Endodermal cell (in vitro differentiated cells): ENCODE measurements at regions not wholly inside any gene's neighbourhood (a gene's known extent, or its start where the extent isn't known, plus 50 kb on each side); places are given as distances from the start of the nearest gene placed in this dataset.

Source experiments
- DNase-seq: peaks from one replicate; pipeline ENCODE4 v3.0.0-alpha.2; 2017
- H3K27ac ChIP-seq: 2 replicates; pipeline ENCODE4 v1.5.1; 2013; ENCODE audit warnings: mild to moderate bottlenecking, low read depth, low read length, moderate library complexity
- H3K27me3 ChIP-seq: 2 replicates; pipeline ENCODE4 v1.6.1; 2013; ENCODE audit warnings: mild to moderate bottlenecking, low read length, moderate library complexity; ENCODE audit not compliant: insufficient read depth, control insufficient read depth, poor library complexity, severe bottlenecking
- H3K36me3 ChIP-seq: 2 replicates; pipeline ENCODE4 v1.7.0; 2013; ENCODE audit warnings: mild to moderate bottlenecking, low read length, moderate library complexity; ENCODE audit not compliant: control insufficient read depth, insufficient read depth
- H3K4me1 ChIP-seq: one replicate; pipeline ENCODE4 v1.7.0; 2013; ENCODE audit warnings: low read length; ENCODE audit not compliant: control insufficient read depth, insufficient read depth
- H3K4me3 ChIP-seq: 2 replicates; pipeline ENCODE4 v1.5.1; 2013; ENCODE audit warnings: mild to moderate bottlenecking, low read length, moderate library complexity
- H3K9ac ChIP-seq: 2 replicates; pipeline ENCODE4 v1.6.1; 2013; ENCODE audit warnings: mild to moderate bottlenecking, low read length, moderate library complexity; ENCODE audit not compliant: poor library complexity, severe bottlenecking; ENCODE audit errors: extremely low read depth
- H3K9me3 ChIP-seq: 2 replicates; pipeline ENCODE4 v1.6.1; 2013; ENCODE audit warnings: mild to moderate bottlenecking, low read length, moderate library complexity; ENCODE audit not compliant: control insufficient read depth
- H3K27ac Mint-ChIP-seq: 2 replicates; pipeline ENCODE4 v1.8.0; 2020; ENCODE audit warnings: mixed read lengths
- H3K27me3 Mint-ChIP-seq: 2 replicates; pipeline ENCODE4 v1.8.0; 2021; ENCODE audit warnings: mild to moderate bottlenecking, mixed read lengths; ENCODE audit not compliant: insufficient read depth
- H3K36me3 Mint-ChIP-seq: 2 replicates; pipeline ENCODE4 v1.8.0; 2020; ENCODE audit warnings: low read depth, mixed read lengths
- H3K4me1 Mint-ChIP-seq: 2 replicates; pipeline ENCODE4 v1.8.0; 2020; ENCODE audit warnings: mixed read lengths
- H3K4me3 Mint-ChIP-seq: 2 replicates; pipeline ENCODE4 v1.8.0; 2020; ENCODE audit warnings: mild to moderate bottlenecking, moderate library complexity, mixed read lengths
- H3K9me3 Mint-ChIP-seq: 2 replicates; pipeline ENCODE4 v1.8.0; 2020; ENCODE audit warnings: mild to moderate bottlenecking, mixed read lengths
- WGBS, 2 experiments: methylation state at CpG; one replicate each; pipeline versions ENCODE4 v1.1.5 to v1.1.7; 2013; ENCODE audit warnings: missing lambda C conversion rate in 2 of 2, mixed read lengths in 1 of 2; ENCODE audit not compliant: insufficient coverage in 1 of 2, insufficient read length in 1 of 2; 5-methylcytosine and 5-hydroxymethylcytosine counted together
- TF ChIP-seq, protein P1 (sequence below): fragments of 200-600 bp; sonication (generic); conservative IDR thresholded peaks from 2 replicates; pipeline ENCODE4 v1.5.0; 2021; ENCODE audit warnings: antibody characterized with exemption, mild to moderate bottlenecking

DNA sequence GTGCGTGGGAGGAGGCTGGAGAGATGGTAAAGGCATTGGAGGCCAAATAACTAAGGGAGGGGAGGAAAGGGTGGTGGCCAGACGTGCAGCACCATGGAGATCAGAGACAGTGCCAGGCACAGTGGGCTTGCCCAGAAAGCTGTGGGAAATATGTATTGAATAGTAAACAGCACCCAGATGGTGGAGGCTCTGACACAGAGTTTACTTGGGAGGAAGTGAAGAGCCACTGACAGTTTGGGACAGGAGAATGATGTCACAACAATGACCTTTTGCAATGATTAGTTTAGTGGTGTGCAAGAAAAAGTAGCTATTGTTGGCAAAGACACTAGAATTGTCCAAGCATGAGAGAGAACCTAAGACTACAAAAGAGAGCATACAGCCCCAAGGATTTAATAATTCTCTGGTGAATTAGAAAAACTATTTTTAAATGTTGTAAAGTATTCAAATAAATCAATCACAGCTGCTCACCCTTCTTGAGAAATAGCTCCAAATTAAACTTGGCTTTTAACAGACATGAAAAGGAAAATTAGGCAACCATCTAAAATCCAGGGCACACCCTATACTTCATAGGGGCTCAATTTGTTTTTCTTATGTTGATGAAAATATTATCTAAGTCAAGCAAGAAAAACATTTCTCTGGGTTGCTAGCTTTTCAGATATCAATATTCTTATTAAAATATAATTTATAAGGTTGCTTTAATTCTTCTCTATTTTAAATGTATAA is 458.7 kb upstream of the HNRNPA3 start:
- WGBS, 2 experiments, result 89 to 100% methylated on average over 2 of the region's 2 CpGs
- peaks cover 14% of the 10 kb centered on the region for H3K4me1 ChIP-seq
- H3K4me3 ChIP-seq, result no peak overlapping the region
- no peaks in the 10 kb centered on the region for H3K27me3 ChIP-seq
- Mint-ChIP-seq H3K36me3 (no peaks in the 10 kb centered on the region), H3K27me3 (no peaks in the 10 kb centered on the region), H3K4me3 (no peak overlapping the region), H3K9me3 (no peaks in the 10 kb centered on the region), H3K4me1 (peaks cover 34% of the 10 kb centered on the region), H3K27ac (no peak overlapping the region)
- H3K9me3 ChIP-seq, result no peaks in the 10 kb centered on the region
- H3K27ac ChIP-seq, result no peak overlapping the region
- TF ChIP-seq, protein P1, sequence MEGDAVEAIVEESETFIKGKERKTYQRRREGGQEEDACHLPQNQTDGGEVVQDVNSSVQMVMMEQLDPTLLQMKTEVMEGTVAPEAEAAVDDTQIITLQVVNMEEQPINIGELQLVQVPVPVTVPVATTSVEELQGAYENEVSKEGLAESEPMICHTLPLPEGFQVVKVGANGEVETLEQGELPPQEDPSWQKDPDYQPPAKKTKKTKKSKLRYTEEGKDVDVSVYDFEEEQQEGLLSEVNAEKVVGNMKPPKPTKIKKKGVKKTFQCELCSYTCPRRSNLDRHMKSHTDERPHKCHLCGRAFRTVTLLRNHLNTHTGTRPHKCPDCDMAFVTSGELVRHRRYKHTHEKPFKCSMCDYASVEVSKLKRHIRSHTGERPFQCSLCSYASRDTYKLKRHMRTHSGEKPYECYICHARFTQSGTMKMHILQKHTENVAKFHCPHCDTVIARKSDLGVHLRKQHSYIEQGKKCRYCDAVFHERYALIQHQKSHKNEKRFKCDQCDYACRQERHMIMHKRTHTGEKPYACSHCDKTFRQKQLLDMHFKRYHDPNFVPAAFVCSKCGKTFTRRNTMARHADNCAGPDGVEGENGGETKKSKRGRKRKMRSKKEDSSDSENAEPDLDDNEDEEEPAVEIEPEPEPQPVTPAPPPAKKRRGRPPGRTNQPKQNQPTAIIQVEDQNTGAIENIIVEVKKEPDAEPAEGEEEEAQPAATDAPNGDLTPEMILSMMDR, result no peak
- no peaks in the 10 kb centered on the region for H3K36me3 ChIP-seq
- no peak for DNase-seq
- H3K9ac ChIP-seq, result no peak overlapping the region

DNA sequence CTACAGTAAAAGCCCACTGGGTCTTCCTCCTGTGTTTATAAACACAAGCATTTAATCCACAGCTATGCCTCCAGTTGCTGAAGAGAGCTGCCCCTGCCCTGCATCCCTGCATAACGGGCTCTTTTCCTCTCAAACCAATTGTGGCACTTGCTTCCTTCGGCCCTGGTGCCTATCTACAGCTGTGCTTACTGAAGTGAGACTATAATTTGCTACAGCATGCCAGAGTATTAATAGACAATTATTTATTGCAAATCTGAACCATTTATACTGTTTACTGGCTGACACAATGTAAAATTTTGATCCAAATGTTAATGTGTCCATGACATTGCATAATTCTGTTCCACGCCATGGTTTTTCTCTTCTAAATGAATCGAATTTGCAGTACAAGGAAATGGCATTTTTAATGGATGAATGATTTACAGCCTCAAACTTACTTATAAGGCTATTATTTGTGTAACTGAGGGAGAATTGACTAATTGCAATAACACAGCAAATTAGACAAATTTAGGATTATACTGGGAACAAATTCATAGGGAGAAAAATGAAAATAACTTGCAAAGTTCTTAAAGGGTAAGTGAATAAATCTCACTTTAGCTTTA is 457.0 kb upstream of the HNRNPA3 start:
- 82 to 89% methylated on average over 4 of the region's 4 CpGs for WGBS, 2 experiments
- Histone ChIP-seq H3K27ac (no peak overlapping the region), H3K36me3 (no peaks in the 10 kb centered on the region), H3K9ac (no peak overlapping the region), H3K27me3 (no peaks in the 10 kb centered on the region), H3K4me1 (peaks cover 5% of the 10 kb centered on the region), H3K9me3 (no peaks in the 10 kb centered on the region), H3K4me3 (no peak overlapping the region)
- H3K9me3 Mint-ChIP-seq, result no peaks in the 10 kb centered on the region
- no peaks in the 10 kb centered on the region for H3K27me3 Mint-ChIP-seq
- H3K27ac Mint-ChIP-seq, result no peak overlapping the region
- TF ChIP-seq, protein P1, result no peak
- DNase-seq, result no peak
- no peak overlapping the region for H3K4me3 Mint-ChIP-seq
- peaks cover 27% of the 10 kb centered on the region for H3K4me1 Mint-ChIP-seq
- H3K36me3 Mint-ChIP-seq, result no peaks in the 10 kb centered on the region

DNA sequence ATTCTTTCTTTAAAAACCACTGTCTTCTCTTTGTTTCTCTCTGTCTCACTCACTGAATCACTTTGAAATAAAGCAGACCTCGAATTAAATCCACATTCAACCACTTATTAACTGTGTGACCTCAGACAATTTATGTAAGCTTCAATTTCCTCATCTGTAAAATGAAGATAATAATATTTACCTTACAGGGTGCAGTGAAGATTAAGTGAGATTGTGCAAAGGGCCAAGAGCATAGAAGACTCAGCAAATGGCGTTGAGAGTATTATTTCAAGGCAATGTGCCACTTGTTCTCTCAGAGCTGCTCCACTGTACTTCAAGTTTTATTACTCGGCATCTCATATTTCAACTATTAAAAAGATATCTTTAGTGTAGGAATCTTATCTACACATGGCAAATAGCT is 454.2 kb upstream of the HNRNPA3 start:
- Histone ChIP-seq H3K36me3 (no peaks in the 10 kb centered on the region), H3K9me3 (no peaks in the 10 kb centered on the region), H3K27me3 (no peaks in the 10 kb centered on the region), H3K4me3 (no peak overlapping the region), H3K9ac (no peak overlapping the region), H3K27ac (no peak overlapping the region), H3K4me1 (peaks cover 3% of the 10 kb centered on the region)
- Mint-ChIP-seq H3K27me3 (no peaks in the 10 kb centered on the region), H3K27ac (no peak overlapping the region), H3K36me3 (no peaks in the 10 kb centered on the region), H3K9me3 (no peaks in the 10 kb centered on the region), H3K4me3 (no peak overlapping the region), H3K4me1 (peaks cover 26% of the 10 kb centered on the region)
- no peak for DNase-seq
- TF ChIP-seq, protein P1, result no peak
- WGBS, 2 experiments, result 92 to 100% methylated on average over 1 to 2 of the region's 3 CpGs
